H1 (cell line): ENCODE measurements at regions not wholly inside any gene's neighbourhood (a gene's known extent, or its start where the extent isn't known, plus 50 kb on each side); places are given as distances from the start of the nearest gene placed in this dataset.
"Not testable (repeated sequence)": the region's sequence is repeated elsewhere in the genome, so short reads cannot be mapped to it uniquely, and the experiment has no call there.

ENCODE experiments used
- HDAC2 ChIP-seq, 2 experiments: fragments of 300-600 bp in 1 of 2; sonication (generic) in 1 of 2; IDR thresholded peaks; 2 replicates each; pipeline ENCODE4 v1.6.1; 2011 to 2012; ENCODE audit warnings: low read depth in 2 of 2, low read length in 2 of 2, mild to moderate bottlenecking in 2 of 2, moderate library complexity in 2 of 2, borderline replicate concordance in 1 of 2, inconsistent platforms in 1 of 2
- NRF1 ChIP-seq: IDR thresholded peaks from 2 replicates; pipeline ENCODE4 v1.6.1; 2011; ENCODE audit warnings: mild to moderate bottlenecking, low read depth, low read length, improper control_type of control experiment
- POLR2AphosphoS5 ChIP-seq: IDR thresholded peaks from 2 replicates; pipeline ENCODE4 v1.6.1; 2011; ENCODE audit warnings: low read depth, low read length
- TF ChIP-seq, protein P1 (sequence below): IDR thresholded peaks from 2 replicates; pipeline ENCODE4 v1.6.1; 2012; ENCODE audit warnings: low read length, inconsistent platforms
- TF ChIP-seq, protein P2 (sequence below), 3 experiments: IDR thresholded peaks; 1 replicate in 2 of 3; 2 replicates in 1 of 3; pipeline versions ENCODE4 v1.5.1 to v1.6.1; 2011; ENCODE audit warnings: low read length in 3 of 3, mild to moderate bottlenecking in 3 of 3, inconsistent platforms in 2 of 3, low read depth in 1 of 3, moderate library complexity in 1 of 3; ENCODE audit not compliant: insufficient read depth in 1 of 3; ENCODE audit errors: control extremely low read depth in 1 of 3

DNA sequence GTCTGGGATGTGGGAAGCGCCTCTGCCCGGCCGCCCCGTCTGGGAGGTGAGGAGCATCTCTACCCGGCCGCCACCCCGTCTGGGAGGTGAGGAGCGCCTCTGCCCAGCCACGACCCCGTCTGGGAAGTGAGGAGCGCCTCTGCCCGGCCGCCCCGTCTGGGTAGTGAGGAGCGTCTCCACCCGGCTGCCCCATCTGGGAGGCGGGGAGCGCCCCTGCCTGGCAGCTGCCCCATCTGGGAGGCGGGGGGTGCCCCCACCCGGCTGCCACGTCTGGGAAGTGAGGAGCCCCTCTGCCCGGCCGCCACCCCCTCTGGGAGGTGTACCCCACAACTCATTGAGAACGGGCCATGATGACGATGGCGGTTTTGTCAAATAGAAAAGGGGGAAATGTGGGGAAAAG lies 288.3 kb downstream of the SPRY1 start:
- not testable (repeated sequence) for TF ChIP-seq HDAC2 (IDR thresholded peaks at IDR 0.05; ENCODE audit: borderline replicate concordance in 1 of 2, low read depth in 2 of 2, low read length in 2 of 2); NRF1; POLR2AphosphoS5
- TF ChIP-seq, protein P1, sequence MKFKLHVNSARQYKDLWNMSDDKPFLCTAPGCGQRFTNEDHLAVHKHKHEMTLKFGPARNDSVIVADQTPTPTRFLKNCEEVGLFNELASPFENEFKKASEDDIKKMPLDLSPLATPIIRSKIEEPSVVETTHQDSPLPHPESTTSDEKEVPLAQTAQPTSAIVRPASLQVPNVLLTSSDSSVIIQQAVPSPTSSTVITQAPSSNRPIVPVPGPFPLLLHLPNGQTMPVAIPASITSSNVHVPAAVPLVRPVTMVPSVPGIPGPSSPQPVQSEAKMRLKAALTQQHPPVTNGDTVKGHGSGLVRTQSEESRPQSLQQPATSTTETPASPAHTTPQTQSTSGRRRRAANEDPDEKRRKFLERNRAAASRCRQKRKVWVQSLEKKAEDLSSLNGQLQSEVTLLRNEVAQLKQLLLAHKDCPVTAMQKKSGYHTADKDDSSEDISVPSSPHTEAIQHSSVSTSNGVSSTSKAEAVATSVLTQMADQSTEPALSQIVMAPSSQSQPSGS, result not testable (repeated sequence)
- TF ChIP-seq, protein P2, sequence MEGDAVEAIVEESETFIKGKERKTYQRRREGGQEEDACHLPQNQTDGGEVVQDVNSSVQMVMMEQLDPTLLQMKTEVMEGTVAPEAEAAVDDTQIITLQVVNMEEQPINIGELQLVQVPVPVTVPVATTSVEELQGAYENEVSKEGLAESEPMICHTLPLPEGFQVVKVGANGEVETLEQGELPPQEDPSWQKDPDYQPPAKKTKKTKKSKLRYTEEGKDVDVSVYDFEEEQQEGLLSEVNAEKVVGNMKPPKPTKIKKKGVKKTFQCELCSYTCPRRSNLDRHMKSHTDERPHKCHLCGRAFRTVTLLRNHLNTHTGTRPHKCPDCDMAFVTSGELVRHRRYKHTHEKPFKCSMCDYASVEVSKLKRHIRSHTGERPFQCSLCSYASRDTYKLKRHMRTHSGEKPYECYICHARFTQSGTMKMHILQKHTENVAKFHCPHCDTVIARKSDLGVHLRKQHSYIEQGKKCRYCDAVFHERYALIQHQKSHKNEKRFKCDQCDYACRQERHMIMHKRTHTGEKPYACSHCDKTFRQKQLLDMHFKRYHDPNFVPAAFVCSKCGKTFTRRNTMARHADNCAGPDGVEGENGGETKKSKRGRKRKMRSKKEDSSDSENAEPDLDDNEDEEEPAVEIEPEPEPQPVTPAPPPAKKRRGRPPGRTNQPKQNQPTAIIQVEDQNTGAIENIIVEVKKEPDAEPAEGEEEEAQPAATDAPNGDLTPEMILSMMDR (IDR thresholded peaks at IDR 0.05; ENCODE audit: control extremely low read depth in 1 of 3, insufficient read depth in 1 of 3, low read depth in 1 of 3, low read length in 3 of 3), result not testable (repeated sequence)
